ENCODE measurements at regions not wholly inside any gene's neighbourhood (a gene's known extent, or its start where the extent isn't known, plus 50 kb on each side); places are given as distances from the start of the nearest gene placed in this dataset.
"Not testable (repeated sequence)": the region's sequence is repeated elsewhere in the genome, so short reads cannot be mapped to it uniquely, and the experiment has no call there.

DNA sequence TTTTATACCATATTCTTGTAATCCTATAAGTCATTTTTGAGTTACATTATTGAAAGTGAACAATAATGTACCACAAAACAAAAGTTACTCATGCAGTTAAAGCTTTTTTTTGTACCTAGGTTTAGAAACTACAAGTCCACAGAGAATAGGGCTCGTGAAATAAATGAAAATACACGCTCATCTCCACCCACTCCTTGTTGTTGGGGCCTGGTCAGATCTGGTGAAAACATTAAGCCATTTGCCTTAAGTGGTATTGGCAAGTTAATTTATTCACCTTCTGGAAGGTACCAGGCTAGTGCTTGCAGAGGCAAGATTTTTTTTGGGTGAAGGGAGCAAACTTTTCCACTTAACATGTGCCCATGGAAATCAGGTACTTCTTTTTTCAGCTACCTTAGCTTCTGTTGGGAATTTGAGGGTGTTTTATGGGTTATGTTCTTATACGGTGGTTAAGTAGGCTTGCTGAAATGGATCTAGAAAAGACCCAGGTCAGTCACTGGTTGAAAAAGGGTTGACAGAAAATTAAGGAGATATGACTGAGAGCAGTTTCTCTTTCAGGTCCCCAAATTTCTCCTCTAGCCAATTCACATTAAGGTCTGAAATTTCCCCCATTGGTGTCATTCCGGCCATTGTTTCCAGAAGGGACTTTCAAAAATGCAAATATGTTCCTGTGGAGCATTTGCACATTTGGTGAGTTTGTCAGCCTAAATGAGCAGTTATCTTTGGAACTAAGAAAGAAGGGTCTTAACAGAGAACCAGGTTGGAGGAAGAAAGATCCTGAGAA, 143.3 kb downstream of the KCNRG start:
- DNase-seq, result no peak

DNA sequence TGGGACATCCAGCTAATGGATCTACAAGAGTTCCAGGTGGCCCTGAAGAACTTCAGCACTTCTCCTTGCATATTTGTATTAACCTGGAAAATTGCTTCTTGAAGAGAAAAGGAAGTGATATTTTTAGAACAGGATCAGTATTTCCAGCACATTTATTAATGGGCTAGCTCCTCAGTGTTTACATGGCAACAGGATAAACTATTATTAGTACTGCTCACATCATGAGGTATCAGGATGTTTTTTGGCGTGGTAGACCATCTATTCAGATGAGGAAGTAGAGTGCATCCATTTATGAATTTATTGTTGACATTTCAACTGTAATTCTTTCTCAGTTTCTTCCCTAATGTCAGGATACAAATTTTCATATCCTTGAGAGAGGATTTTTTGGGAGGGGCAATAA, 144.4 kb downstream of the KCNRG start:
- no peak for DNase-seq

GRCh38 chr13:50161052-50161451, 145.8 kb downstream of the KCNRG start:
- no peak for DNase-seq

- no peak for DNase-seq
Measured at GRCh38 chr13:50162001-50162400, 146.8 kb downstream of the KCNRG start.

- no peak for DNase-seq
Measured at GRCh38 chr13:50162567-50162966, 147.3 kb downstream of the KCNRG start.

- no peak for DNase-seq
Measured at GRCh38 chr13:50167224-50167947, 152.1 kb downstream of the KCNRG start.

- DNase-seq, result no peak
Measured at GRCh38 chr13:50167967-50168366, 152.7 kb downstream of the KCNRG start.

DNA sequence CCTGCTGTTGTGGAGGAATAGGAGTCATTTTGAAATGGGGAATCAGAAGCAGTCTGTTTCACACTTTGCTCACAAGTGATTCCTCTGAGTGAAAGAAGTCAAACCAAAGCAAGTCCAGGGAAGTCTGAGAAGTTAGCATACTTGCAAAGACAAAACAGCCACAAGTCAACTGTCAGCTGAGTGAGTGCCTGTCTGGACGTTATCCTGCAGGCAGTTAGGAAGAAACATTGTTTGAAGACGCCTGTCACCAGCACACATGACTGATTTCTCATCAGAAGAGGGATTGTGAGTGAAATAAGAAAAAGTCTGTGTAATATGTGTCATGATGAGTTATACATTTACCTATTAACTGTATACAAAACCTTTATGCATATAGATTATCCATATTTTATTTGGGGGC, 153.5 kb downstream of the KCNRG start:
- no peak for DNase-seq

DNA sequence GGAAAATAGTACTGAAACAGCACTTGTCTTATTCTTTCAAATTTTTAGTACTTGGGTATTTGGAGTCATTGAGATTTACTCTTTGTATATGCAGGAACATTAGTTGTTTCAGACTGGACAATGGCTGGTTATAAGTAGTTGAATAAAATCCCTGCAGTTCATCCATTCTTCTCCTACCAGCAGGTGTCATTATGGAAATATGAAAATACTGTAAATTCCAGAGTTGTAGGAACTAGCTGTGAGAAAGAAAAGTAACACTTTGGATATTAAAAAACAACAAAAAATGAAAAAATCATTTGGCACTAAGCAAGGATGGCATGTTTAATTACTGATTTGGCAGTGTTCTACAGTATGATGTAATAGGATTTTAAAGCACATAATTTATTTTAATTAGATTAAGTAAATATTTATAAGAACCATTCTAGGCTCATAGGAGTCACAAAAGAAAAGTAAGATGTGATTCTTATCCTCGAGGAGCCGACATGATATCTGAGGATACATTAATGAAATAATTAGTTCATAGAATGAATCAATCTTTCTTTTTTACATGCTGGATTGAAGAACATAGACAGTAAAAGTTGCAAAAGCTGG, 155.3 kb downstream of the KCNRG start:
- no peak for DNase-seq

GRCh38 chr13:50171590-50172282, 156.5 kb downstream of the KCNRG start:
- no peak for DNase-seq

DNA sequence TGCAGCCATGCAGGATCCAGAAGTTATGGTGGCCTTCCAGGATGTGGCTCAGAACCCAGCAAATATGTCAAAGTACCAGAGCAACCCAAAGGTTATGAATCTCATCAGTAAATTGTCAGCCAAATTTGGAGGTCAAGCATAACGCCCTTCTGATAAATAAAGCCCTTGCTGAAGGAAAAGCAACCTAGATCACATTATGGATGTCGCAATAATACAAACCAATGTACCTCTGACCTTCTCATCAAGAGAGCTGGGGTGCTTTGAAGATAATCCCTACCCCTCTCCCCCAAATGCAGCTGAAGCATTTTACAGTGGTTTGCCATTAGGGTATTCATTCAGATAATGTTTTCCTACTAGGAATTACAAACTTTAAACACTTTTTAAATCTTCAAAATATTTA, 157.8 kb downstream of the KCNRG start:
- DNase-seq, result not testable (repeated sequence)

DNA sequence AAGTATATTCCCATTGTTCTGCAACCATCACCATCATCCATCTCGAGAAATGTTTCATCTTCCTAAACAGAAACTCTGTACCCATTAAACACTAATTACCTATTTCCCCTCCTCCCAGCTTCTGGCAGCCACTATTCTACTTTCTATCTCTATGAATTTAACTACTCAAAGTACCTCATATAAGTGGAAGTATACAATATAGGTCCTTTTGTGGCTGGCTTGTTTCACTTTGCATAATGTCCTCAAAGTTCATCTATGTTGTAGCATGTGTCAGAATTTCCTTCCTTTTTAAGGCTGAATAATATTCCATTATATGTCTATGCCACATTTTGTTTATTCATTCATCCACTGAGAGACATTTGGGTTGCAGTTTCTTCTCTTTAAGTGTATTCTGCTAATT, 159.4 kb downstream of the KCNRG start:
- no peak for DNase-seq

- no peak for DNase-seq
Measured at GRCh38 chr13:50179977-50180376, 164.7 kb downstream of the KCNRG start.

- DNase-seq, result not testable (repeated sequence)
Measured at GRCh38 chr13:50185769-50186763, 170.8 kb downstream of the KCNRG start.

DNA sequence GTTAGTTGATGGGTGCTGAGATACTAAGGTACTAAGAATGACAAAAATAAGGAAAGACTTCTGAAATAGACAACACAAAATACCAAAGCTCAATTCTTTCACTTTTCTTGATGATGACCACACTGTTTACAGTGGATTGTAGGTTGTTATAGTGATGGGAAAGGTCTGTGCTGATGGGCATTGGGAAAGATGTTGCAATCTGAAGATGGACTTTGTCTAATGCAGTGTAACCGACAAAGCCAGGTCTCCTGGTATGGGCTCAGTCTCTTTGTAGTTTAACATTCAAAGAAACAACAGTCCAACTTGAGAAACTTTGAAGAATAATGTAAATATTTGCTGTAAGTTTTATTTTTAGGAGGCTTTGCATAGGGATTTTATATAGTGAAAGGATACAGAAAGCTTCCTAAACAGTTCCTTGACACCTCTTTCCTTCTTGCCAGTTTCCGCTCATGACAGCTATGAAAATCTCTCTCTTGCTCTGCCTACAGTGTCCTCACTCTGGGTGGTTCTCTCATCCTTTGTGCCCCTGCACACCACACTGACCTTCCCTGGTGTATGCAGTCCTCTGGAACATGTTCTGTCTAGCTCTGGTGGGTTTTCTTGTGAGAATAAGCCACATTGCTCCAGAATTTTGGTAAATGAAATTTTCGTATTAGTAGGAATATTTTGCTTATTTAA, 172.2 kb downstream of the KCNRG start:
- DNase-seq, result no peak

GRCh38 chr13:50188696-50189095, 173.5 kb downstream of the KCNRG start:
- no peak for DNase-seq

- no peak for DNase-seq
Measured at GRCh38 chr13:50189450-50189849, 174.2 kb downstream of the KCNRG start.

- DNase-seq, result no peak
Measured at GRCh38 chr13:50191004-50191403, 175.8 kb downstream of the KCNRG start.

DNA sequence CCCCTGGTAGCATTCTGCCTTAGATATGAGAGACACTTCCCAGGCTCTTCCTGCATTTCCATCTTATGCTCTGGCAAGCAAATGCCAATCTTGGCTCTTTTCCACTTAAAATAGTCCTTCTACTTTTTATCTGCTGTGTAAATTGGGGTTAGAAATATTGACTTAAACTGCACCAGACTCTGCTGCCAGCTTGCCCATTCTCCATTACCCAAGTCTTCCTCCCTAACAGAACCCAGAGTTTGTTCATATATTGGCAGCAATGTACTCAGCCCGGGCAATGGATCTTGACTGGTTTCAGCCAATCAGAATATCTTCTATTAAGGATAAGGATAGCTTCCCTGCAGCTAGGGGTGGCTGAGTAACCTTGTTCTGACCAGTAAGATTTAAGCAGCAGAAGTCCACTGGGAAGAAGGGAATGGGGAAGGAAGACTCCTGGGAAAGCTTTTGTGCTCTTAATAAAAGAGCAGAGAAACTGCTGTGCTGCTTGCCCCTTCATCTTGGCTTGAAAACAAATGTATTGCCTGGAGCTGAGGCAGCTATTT, 177.1 kb downstream of the KCNRG start:
- no peak for DNase-seq

DNA sequence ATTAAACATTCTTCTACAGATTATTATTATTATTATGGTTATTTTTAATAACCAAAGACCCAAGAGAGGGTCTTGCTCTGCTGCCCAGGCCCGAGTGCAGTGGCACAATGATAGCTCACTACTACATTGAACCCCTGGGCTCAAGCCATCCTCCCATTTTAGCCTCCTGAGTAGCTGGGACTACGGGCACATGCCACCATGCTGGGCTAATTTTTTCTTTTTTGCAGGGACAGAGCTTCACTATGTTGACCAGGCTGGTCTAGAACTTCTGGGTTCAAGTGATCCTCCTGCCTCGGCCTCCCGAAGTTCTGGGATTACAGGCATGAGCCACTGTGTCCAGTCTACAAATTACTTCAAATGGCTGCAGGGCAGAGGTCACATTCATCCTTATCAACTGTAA, 179.8 kb downstream of the KCNRG start:
- DNase-seq, result no peak

GRCh38 chr13:50196118-50196517, 180.9 kb downstream of the KCNRG start:
- no peak for DNase-seq

All from cerebellar nuclear complex (tissue), 1 donor.